ENCODE measurements at regions not wholly inside any gene's neighbourhood (a gene's known extent, or its start where the extent isn't known, plus 50 kb on each side); places are given as distances from the start of the nearest gene placed in this dataset.

DNA sequence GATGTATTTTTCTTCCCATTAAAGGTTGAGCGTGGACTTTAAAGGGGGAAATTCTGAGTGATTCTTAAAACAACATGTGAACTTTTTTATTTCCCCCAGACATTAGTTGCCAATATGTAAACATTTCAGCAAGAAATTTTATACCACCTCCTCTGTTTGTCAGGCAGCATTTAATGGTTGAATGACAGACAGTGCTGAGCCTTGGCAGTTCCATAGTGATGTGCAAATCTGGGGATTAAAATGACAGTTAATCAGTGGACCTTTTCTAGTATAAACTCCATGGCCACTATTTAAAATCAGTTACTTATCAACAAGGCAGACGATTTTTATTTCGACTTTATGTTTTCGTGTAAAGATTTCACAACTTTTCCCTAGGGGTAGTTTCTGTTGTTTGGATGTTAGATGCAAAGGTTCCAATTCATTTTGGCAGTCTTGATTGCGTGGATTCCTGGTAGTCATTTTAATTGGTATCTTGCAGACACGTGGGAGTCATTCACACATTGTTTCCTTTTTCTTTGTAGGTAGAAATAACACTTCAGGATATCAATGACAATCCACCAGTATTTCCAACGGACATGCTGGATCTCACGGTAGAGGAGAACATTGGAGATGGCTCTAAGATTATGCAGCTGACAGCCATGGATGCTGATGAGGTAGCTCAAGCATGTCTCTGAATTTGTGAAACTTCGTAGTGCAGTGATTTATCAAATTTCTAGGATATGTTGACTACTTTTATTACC lies 83.7 kb downstream of the FAT4 start:
- no peak overlapping the region for H3K4me3 ChIP-seq (ENCODE audit: low read depth, low read length)
- no peak for DNase-seq (ENCODE audit: low read depth)
- TF ChIP-seq, protein P1, sequence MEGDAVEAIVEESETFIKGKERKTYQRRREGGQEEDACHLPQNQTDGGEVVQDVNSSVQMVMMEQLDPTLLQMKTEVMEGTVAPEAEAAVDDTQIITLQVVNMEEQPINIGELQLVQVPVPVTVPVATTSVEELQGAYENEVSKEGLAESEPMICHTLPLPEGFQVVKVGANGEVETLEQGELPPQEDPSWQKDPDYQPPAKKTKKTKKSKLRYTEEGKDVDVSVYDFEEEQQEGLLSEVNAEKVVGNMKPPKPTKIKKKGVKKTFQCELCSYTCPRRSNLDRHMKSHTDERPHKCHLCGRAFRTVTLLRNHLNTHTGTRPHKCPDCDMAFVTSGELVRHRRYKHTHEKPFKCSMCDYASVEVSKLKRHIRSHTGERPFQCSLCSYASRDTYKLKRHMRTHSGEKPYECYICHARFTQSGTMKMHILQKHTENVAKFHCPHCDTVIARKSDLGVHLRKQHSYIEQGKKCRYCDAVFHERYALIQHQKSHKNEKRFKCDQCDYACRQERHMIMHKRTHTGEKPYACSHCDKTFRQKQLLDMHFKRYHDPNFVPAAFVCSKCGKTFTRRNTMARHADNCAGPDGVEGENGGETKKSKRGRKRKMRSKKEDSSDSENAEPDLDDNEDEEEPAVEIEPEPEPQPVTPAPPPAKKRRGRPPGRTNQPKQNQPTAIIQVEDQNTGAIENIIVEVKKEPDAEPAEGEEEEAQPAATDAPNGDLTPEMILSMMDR (IDR thresholded peaks at IDR 0.05; ENCODE audit: insufficient read depth, low read depth, low read length, missing control alignments), result no peak

DNA sequence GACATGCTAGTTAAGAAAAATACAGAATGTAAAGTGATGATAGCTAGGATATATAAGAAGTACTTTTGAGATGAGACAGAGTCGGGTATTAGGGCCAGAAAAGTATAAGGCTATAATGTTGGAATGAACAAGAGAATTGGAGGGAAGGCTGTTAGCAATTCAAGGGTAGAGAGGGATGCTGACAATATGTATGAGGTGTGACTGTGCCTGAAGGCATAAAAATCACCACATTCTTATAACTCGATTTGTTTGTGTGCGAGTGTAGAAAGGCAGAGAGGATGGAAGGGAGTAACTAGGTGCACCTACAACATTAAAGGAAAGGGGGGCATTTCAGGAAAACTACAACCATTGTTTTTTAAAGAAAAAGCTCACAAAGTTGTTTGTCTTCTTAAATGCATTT lies 86.0 kb downstream of the FAT4 start:
- DNase-seq (ENCODE audit: low read depth), result no peak
- TF ChIP-seq, protein P1 (IDR thresholded peaks at IDR 0.05; ENCODE audit: insufficient read depth, low read depth, low read length, missing control alignments), result no peak
- no peak overlapping the region for H3K4me3 ChIP-seq (ENCODE audit: low read depth, low read length)

DNA sequence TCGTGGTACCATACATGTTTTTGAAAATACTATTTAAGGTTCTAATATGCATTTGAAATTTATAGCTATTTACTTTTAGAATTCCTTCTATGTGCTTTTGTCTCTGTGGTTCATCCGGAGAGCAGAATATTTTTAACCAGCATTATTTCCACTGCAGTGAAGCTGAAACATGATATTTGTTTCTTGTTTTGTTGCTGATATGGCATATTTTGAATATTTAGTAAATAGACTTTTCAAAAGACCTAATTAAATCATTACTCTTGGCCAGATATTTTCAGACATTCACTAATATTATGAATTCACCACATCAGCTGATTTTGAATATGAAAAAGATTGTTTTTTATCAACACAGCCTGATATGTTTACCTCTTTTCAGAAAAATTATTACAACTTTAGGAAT lies 87.0 kb downstream of the FAT4 start:
- H3K4me3 ChIP-seq (ENCODE audit: low read depth, low read length), result no peak overlapping the region
- DNase-seq (ENCODE audit: low read depth), result no peak
- TF ChIP-seq, protein P1 (IDR thresholded peaks at IDR 0.05; ENCODE audit: insufficient read depth, low read depth, low read length, missing control alignments), result no peak

DNA sequence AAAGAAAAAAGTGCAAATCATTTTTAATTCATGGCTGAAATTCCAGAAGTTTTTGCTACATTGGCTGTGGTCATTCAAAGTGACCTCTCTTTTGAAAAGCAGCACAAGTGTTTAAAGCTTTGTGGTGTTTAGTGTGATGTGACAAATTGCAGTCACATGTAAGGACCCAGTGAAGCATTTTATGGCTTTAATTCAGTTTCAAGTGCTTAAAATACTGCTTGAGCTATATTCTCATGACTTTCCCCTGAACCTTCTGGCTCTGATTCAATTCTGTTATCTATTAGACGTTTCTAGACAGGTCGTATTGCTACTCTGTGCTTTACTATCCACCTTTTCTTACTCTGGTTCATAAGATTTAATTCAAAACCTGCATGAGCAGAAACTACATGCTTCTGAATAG lies 105.8 kb downstream of the FAT4 start:
- TF ChIP-seq, protein P1 (IDR thresholded peaks at IDR 0.05; ENCODE audit: insufficient read depth, low read depth, low read length, missing control alignments), result no peak

DNA sequence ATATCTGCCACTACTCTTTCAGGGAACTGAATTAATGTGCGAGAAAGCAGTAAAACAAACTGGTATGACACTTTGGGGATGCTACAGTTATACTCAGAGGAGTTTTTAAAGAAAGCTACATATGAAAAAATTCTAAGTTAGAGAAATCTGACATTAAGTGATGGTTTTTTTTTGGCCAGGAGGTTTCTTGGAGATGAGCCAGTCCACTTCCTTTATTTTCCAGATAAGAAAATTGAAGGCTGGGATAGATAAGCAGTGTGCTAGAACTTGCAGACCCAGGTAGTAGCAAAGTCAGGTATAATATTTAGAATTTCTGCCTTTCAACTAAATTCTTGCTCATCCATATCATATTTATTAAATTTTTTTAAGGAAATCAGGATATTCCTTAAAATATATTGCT lies 106.8 kb downstream of the FAT4 start:
- TF ChIP-seq, protein P1 (IDR thresholded peaks at IDR 0.05; ENCODE audit: insufficient read depth, low read depth, low read length, missing control alignments), result no peak
- no peak overlapping the region for H3K4me3 ChIP-seq (ENCODE audit: low read depth, low read length)
- no peak for DNase-seq (ENCODE audit: low read depth)

More for the DNA sequence above, 105.8 kb downstream of the FAT4 start:
- no peak for DNase-seq (ENCODE audit: low read depth)
- H3K4me3 ChIP-seq (ENCODE audit: low read depth, low read length), result no peak overlapping the region

DNA sequence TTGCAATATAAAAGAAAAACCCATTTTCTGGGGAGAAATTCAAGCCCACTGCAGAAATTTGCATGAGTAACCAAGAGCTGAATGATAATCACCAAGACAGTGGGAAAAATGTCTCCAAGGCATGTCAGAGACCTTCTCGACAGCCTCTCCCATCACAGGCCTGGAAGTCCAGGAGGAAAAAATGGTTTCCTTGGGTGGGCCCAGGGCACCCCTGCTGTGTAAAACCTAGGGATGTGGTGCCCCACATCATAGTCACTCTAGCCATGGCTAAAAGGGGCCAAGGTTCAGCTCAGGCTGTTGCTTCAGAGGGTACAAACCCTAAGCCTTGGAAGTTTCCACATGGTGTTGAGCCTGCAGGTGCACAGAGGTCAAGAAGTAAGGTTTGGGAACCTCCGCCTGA lies 108.4 kb downstream of the FAT4 start:
- TF ChIP-seq, protein P1 (IDR thresholded peaks at IDR 0.05; ENCODE audit: insufficient read depth, low read depth, low read length, missing control alignments), result no peak
- no peak for DNase-seq (ENCODE audit: low read depth)
- H3K4me3 ChIP-seq (ENCODE audit: low read depth, low read length), result no peak overlapping the region

DNA sequence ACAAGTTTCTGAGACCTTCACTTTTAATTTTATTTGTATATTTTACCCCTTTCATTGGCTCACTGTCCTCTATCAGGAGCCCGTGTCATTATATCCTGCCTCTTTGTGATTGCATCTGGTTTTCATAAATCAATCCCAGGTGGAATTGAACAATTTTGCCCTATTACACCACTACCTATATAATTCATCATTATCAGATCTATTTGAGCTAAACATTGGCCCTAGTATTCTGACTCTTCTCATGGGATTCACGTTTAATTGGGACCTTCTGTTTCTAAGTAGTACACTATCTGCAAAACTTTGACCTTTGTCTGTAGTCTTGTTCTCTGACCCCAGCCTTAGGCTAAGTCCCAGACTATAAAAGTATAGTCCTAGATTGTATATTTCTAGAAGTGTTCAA lies 114.1 kb downstream of the FAT4 start:
- no peak overlapping the region for H3K4me3 ChIP-seq (ENCODE audit: low read depth, low read length)
- DNase-seq (ENCODE audit: low read depth), result no peak
- TF ChIP-seq, protein P1 (IDR thresholded peaks at IDR 0.05; ENCODE audit: insufficient read depth, low read depth, low read length, missing control alignments), result no peak

Measured in GM12865 (cell line).